Transverse colon (tissue), 4 donors: ENCODE measurements at regions not wholly inside any gene's neighbourhood (a gene's known extent, or its start where the extent isn't known, plus 50 kb on each side); places are given as distances from the start of the nearest gene placed in this dataset.

Experiments used
- DNase-seq: peaks from one replicate; pipeline ENCODE4 v3.0.0-alpha.2; 2019
- H3K27ac ChIP-seq, 4 donors: fragments of 200-600 bp; sonication (generic); 2 replicates each; pipeline ENCODE4 v1.5.1; 2016 to 2018; ENCODE audit warnings: inconsistent platforms in 4 of 4
- H3K27me3 ChIP-seq: fragments of 200-600 bp; sonication (generic); 2 replicates; pipeline ENCODE4 v1.5.1; 2017; ENCODE audit warnings: inconsistent platforms
- H3K36me3 ChIP-seq, 4 donors: fragments of 200-600 bp; sonication (generic); 2 replicates each; pipeline ENCODE4 v1.5.1; 2017 to 2019; ENCODE audit warnings: inconsistent platforms in 4 of 4
- H3K4me1 ChIP-seq, 4 donors: fragments of 200-600 bp; sonication (generic); 2 replicates each; pipeline ENCODE4 v1.5.1; 2017 to 2020; ENCODE audit warnings: inconsistent platforms in 4 of 4
- H3K4me3 ChIP-seq, 4 donors: fragments of 200-600 bp; sonication (generic); 1 replicate in 1 of 4; 2 replicates in 3 of 4; pipeline versions ENCODE4 v1.5.1 to v1.6.1; 2017 to 2019; ENCODE audit warnings: inconsistent platforms in 4 of 4
- H3K9me3 ChIP-seq, 2 donors: fragments of 200-600 bp; sonication (generic); 2 replicates each; pipeline ENCODE4 v1.5.1; 2017 to 2019; ENCODE audit warnings: inconsistent platforms in 2 of 2
- EP300 ChIP-seq: sonication (generic); formaldehyde crosslinking; IDR thresholded peaks from one replicate; pipeline ENCODE4 v1.6.1; 2017; ENCODE audit warnings: antibody characterized with exemption, low read depth
- POLR2A ChIP-seq: fragments of 450-650 bp; IDR thresholded peaks from one replicate; pipeline ENCODE4 v1.6.1; 2016; ENCODE audit warnings: antibody characterized with exemption, mild to moderate bottlenecking, moderate library complexity
- POLR2AphosphoS5 ChIP-seq, 3 donors: sonication (generic); formaldehyde crosslinking; IDR thresholded peaks; one replicate each; pipeline ENCODE4 v1.6.1; 2016; ENCODE audit warnings: antibody characterized with exemption in 3 of 3
- WGBS, 2 donors: methylation state at CpG; one replicate each; pipeline ENCODE4 v1.1.5; 2018; ENCODE audit warnings: low coverage in 1 of 2; 5-methylcytosine and 5-hydroxymethylcytosine counted together
- in situ Hi-C, 4 donors: fragments of 200-750 bp; cut with MboI; loops; one replicate each; pipeline versions ENCODE4 v1.15.0 to v1.15.1; 2017; ENCODE audit warnings: low sequenced_read_pairs in 3 of 4, low pct_ligation_motif_present in 1 of 4, low pct_unique_long_range_greater_than_20kb in 1 of 4
- intact Hi-C: fragments of 100-400 bp; cut with DNase I; formaldehyde crosslinking; loops from one replicate; pipeline ENCODE4 v1.15.1; 2023; ENCODE audit warnings: low total_unique reads
- TF ChIP-seq, protein P1 (sequence below), 5 experiments: fragments of 200-600 bp in 3 of 5; fragments of 450-650 bp in 2 of 5; sonication (generic) in 3 of 5; IDR thresholded peaks; 1 replicate in 2 of 5; 2 replicates in 3 of 5; pipeline ENCODE4 v1.5.1; 2016 to 2017; ENCODE audit warnings: antibody characterized with exemption in 5 of 5, inconsistent platforms in 3 of 5, mild to moderate bottlenecking in 2 of 5, moderate library complexity in 1 of 5

GRCh38 chr13:59211606-59212005 is 952.1 kb downstream of the DIAPH3 start:
- no peak for TF ChIP-seq POLR2AphosphoS5 (IDR thresholded peaks at IDR 0.05)
- TF ChIP-seq, protein P1, sequence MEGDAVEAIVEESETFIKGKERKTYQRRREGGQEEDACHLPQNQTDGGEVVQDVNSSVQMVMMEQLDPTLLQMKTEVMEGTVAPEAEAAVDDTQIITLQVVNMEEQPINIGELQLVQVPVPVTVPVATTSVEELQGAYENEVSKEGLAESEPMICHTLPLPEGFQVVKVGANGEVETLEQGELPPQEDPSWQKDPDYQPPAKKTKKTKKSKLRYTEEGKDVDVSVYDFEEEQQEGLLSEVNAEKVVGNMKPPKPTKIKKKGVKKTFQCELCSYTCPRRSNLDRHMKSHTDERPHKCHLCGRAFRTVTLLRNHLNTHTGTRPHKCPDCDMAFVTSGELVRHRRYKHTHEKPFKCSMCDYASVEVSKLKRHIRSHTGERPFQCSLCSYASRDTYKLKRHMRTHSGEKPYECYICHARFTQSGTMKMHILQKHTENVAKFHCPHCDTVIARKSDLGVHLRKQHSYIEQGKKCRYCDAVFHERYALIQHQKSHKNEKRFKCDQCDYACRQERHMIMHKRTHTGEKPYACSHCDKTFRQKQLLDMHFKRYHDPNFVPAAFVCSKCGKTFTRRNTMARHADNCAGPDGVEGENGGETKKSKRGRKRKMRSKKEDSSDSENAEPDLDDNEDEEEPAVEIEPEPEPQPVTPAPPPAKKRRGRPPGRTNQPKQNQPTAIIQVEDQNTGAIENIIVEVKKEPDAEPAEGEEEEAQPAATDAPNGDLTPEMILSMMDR (IDR thresholded peaks at IDR 0.05): no peak
- TF ChIP-seq EP300: no peak
- H3K9me3 ChIP-seq: no peaks in the 10 kb centered on the region
- 66% methylated on average over 3 of the region's 3 CpGs; no CpG with 5 or more reads in 1 of the 2 donors for WGBS, 2 donors
- H3K27me3 ChIP-seq: no peaks in the 10 kb centered on the region
- intact Hi-C loops: no loop called here
- H3K27ac ChIP-seq: no peak overlapping the region
- in situ Hi-C loops: no loop called here
- H3K4me3 ChIP-seq: no peak overlapping the region
- DNase-seq: no peak
- no peaks in the 10 kb centered on the region for H3K36me3 ChIP-seq
- no peaks in the 10 kb centered on the region for H3K4me1 ChIP-seq

- no peaks in the 10 kb centered on the region for H3K27me3 ChIP-seq
- in situ Hi-C loops (no loop called here), intact Hi-C loops (no loop called here)
- H3K4me3 ChIP-seq: no peak overlapping the region
- H3K4me1 ChIP-seq: no peaks in the 10 kb centered on the region
- H3K36me3 ChIP-seq: no peaks in the 10 kb centered on the region
- no peak overlapping the region for H3K27ac ChIP-seq
- TF ChIP-seq POLR2A (no peak), EP300 (no peak), POLR2AphosphoS5 (IDR thresholded peaks at IDR 0.05) (no peak)
- TF ChIP-seq, protein P1 (IDR thresholded peaks at IDR 0.05): no peak
- 86 to 89% methylated on average over 1 to 3 of the region's 3 CpGs for WGBS, 2 donors
- no peak for DNase-seq
- no peaks in the 10 kb centered on the region for H3K9me3 ChIP-seq
Measured at GRCh38 chr13:59229401-59229800, 934.3 kb downstream of the DIAPH3 start.

GRCh38 chr13:59229861-59230260 is 933.9 kb downstream of the DIAPH3 start:
- Histone ChIP-seq H3K4me3 (no peak overlapping the region), H3K36me3 (no peaks in the 10 kb centered on the region), H3K9me3 (no peaks in the 10 kb centered on the region), H3K4me1 (no peaks in the 10 kb centered on the region), H3K27me3 (no peaks in the 10 kb centered on the region), H3K27ac (no peak overlapping the region)
- intact Hi-C loops (loop anchor here (5.0 kb wide), 1 partner anchor 172 kb away; no protein-coding TSS in a partner anchor), in situ Hi-C loops (no loop called here)
- no peak for DNase-seq
- 73 to 85% methylated on average over 3 to 4 of the region's 4 CpGs for WGBS, 2 donors
- TF ChIP-seq POLR2A (no peak), EP300 (no peak), POLR2AphosphoS5 (IDR thresholded peaks at IDR 0.05) (no peak)
- TF ChIP-seq, protein P1 (IDR thresholded peaks at IDR 0.05): no peak

DNA sequence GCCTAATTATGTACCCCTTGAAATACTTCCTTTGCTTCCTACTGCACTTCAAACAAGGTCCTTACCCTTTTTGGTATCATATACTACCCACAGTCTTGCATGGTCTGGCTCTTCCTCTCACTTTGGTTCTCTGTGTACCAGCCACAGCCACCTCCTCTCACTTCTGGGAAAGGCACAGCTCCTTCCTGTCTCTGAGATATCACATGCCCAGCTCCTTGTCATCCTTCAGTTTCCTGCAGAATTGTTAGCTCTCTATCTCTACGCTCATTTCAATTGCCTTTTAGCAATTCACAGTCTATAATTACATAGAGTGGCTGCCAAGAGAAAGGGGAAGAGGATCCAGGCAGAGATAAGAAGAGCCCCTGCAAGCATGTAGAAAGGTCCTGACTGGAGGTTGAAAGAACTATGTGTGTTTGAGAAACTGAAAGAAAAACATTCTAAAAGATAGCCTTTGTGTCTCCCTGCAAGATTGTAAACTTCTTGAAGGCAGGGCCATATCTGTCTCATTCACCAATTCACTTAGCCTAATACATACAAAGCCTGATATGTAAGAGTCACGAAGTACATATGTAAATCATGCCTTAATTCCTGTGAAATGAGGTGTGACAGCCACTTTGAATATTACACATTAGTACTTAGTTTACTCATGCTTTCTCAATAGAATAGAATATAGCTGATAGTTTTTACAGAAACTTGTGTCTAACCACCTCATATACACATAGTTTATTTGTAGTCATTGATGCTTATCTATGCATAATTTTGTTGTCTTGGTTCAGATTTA is 933.1 kb downstream of the DIAPH3 start:
- TF ChIP-seq, protein P1 (IDR thresholded peaks at IDR 0.05): no peak
- TF ChIP-seq EP300 (no peak), POLR2AphosphoS5 (IDR thresholded peaks at IDR 0.05) (no peak), POLR2A (no peak)
- H3K27ac ChIP-seq: no peak overlapping the region
- H3K4me3 ChIP-seq: no peak overlapping the region
- DNase-seq: no peak
- intact Hi-C loops: loop anchor here (5.0 kb wide), 1 partner anchor 172 kb away; no protein-coding TSS in a partner anchor
- no peaks in the 10 kb centered on the region for H3K27me3 ChIP-seq
- in situ Hi-C loops: no loop called here
- H3K4me1 ChIP-seq: no peaks in the 10 kb centered on the region
- 67 to 68% methylated on average over 2 of the region's 2 CpGs for WGBS, 2 donors
- H3K36me3 ChIP-seq: no peaks in the 10 kb centered on the region
- H3K9me3 ChIP-seq: no peaks in the 10 kb centered on the region
